ENCODE measurements at regions not wholly inside any gene's neighbourhood (a gene's known extent, or its start where the extent isn't known, plus 50 kb on each side); places are given as distances from the start of the nearest gene placed in this dataset.

DNA sequence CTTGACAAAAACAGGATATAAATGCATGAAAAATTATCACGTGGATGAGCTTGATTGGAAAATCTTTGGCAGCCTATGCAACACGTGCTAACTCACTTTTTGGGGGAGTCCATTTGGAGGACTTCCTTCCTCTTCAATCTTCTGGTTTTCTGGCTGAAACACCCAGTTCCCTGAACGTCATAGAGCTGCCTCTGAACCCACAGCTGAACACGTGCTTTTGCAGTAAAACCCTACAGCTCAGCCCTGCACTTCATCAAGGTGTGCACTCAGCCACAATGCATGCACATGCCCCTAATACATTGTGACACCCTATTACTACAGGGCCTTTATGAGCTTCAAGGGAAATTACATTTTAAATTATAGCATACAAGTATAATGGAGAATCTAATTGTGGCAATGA is 808.7 kb upstream of the AUTS2 start:
- TF ChIP-seq POLR2AphosphoS5 (IDR thresholded peaks at IDR 0.05; ENCODE audit: borderline replicate concordance, low read depth, low read length) (no peak), EZH2 (IDR thresholded peaks at IDR 0.05) (no peak), FOXP2 (optimal IDR thresholded peaks at IDR 0.05; ENCODE audit: control extremely low read depth, extremely low read length, insufficient read depth) (no peak)
